Stomach smooth muscle (tissue), 2 donors: ENCODE measurements at regions not wholly inside any gene's neighbourhood (a gene's known extent, or its start where the extent isn't known, plus 50 kb on each side); places are given as distances from the start of the nearest gene placed in this dataset.
"Not testable (repeated sequence)": the region's sequence is repeated elsewhere in the genome, so short reads cannot be mapped to it uniquely, and the experiment has no call there.

Experiments used
- H3K27ac ChIP-seq: one replicate; pipeline ENCODE4 v1.7.0; 2013; ENCODE audit warnings: mild to moderate bottlenecking, low read length, inconsistent platforms
- H3K27me3 ChIP-seq, 2 donors: one replicate each; pipeline ENCODE4 v1.7.0; 2013; ENCODE audit warnings: low read length in 2 of 2; ENCODE audit not compliant: insufficient read depth in 2 of 2, control insufficient read depth in 1 of 2
- H3K36me3 ChIP-seq, 2 donors: one replicate each; pipeline ENCODE4 v1.7.0; 2013; ENCODE audit warnings: low read length in 2 of 2; ENCODE audit not compliant: control insufficient read depth in 2 of 2, insufficient read depth in 2 of 2
- H3K4me1 ChIP-seq: one replicate; pipeline ENCODE4 v1.7.0; 2013; ENCODE audit warnings: low read length; ENCODE audit not compliant: control insufficient read depth, insufficient read depth
- H3K4me3 ChIP-seq, 2 donors: one replicate each; pipeline ENCODE4 v1.7.0; 2013; ENCODE audit warnings: low read length in 2 of 2
- H3K9ac ChIP-seq, 2 donors: one replicate each; pipeline ENCODE4 v1.7.0; 2013; ENCODE audit warnings: low read length in 2 of 2, mild to moderate bottlenecking in 1 of 2
- H3K9me3 ChIP-seq, 2 donors: one replicate each; pipeline ENCODE4 v1.7.0; 2013; ENCODE audit warnings: low read length in 2 of 2; ENCODE audit not compliant: control insufficient read depth in 2 of 2
- donor health status: healthy.
- donor health status: Pancreatic carcinoma.

- Histone ChIP-seq H3K9ac (no peak overlapping the region), H3K4me1 (no peaks in the 10 kb centered on the region), H3K36me3 (no peaks in the 10 kb centered on the region), H3K27me3 (no peaks in the 10 kb centered on the region), H3K4me3 (no peak overlapping the region), H3K9me3 (no peaks in the 10 kb centered on the region), H3K27ac (no peak overlapping the region)
Measured at GRCh38 chrX:1734806-1735205, 119.9 kb downstream of the ASMT start.

- no peaks in the 10 kb centered on the region for H3K9me3 ChIP-seq
- H3K4me3 ChIP-seq = no peak overlapping the region
- H3K36me3 ChIP-seq = no peaks in the 10 kb centered on the region
- no peak overlapping the region for H3K9ac ChIP-seq
- no peak overlapping the region for H3K27ac ChIP-seq
- H3K27me3 ChIP-seq = no peaks in the 10 kb centered on the region
- no peaks in the 10 kb centered on the region for H3K4me1 ChIP-seq
Measured at GRCh38 chrX:1741816-1742394, 127.0 kb downstream of the ASMT start.

GRCh38 chrX:1743105-1743504, 128.2 kb downstream of the ASMT start:
- Histone ChIP-seq H3K4me1 (no peaks in the 10 kb centered on the region), H3K36me3 (no peaks in the 10 kb centered on the region), H3K4me3 (no peak overlapping the region)

GRCh38 chrX:1743663-1744062, 128.8 kb downstream of the ASMT start:
- Histone ChIP-seq H3K27ac (no peak overlapping the region), H3K9ac (no peak overlapping the region), H3K27me3 (no peaks in the 10 kb centered on the region), H3K9me3 (peaks cover 3% of the 10 kb centered on the region in 2 donors), H3K4me3 (no peak overlapping the region), H3K4me1 (no peaks in the 10 kb centered on the region), H3K36me3 (no peaks in the 10 kb centered on the region)

More at GRCh38 chrX:1743105-1743504, 128.2 kb downstream of the ASMT start:
- Histone ChIP-seq H3K27me3 (no peaks in the 10 kb centered on the region), H3K9me3 (peaks cover under 1% of the 10 kb centered on the region in 2 donors), H3K9ac (no peak overlapping the region), H3K27ac (no peak overlapping the region)

- H3K9me3 ChIP-seq = peaks cover 9 to 10% of the 10 kb centered on the region in 2 donors
- H3K27ac ChIP-seq = no peak overlapping the region
- no peak overlapping the region for H3K4me3 ChIP-seq
- H3K36me3 ChIP-seq = no peaks in the 10 kb centered on the region
- no peaks in the 10 kb centered on the region for H3K4me1 ChIP-seq
- H3K9ac ChIP-seq = no peak overlapping the region
- H3K27me3 ChIP-seq = no peaks in the 10 kb centered on the region
Measured at GRCh38 chrX:1748408-1748807, 133.5 kb downstream of the ASMT start.

GRCh38 chrX:1749499-1749898, 134.6 kb downstream of the ASMT start:
- H3K4me1 ChIP-seq = no peaks in the 10 kb centered on the region
- no peak overlapping the region for H3K27ac ChIP-seq
- no peak overlapping the region for H3K4me3 ChIP-seq
- H3K9ac ChIP-seq = no peak overlapping the region
- no peaks in the 10 kb centered on the region for H3K27me3 ChIP-seq
- H3K36me3 ChIP-seq = no peaks in the 10 kb centered on the region
- H3K9me3 ChIP-seq = peaks cover 9 to 10% of the 10 kb centered on the region in 2 donors

- Histone ChIP-seq H3K27me3 (no peaks in the 10 kb centered on the region), H3K27ac (no peak overlapping the region), H3K36me3 (no peaks in the 10 kb centered on the region), H3K4me3 (no peak overlapping the region), H3K4me1 (no peaks in the 10 kb centered on the region), H3K9me3 (peaks cover 9 to 10% of the 10 kb centered on the region in 2 donors), H3K9ac (no peak overlapping the region)
Measured at GRCh38 chrX:1750267-1750666, 135.4 kb downstream of the ASMT start.

- no peak overlapping the region for H3K9ac ChIP-seq
Measured at GRCh38 chrX:1751781-1752180, 136.9 kb downstream of the ASMT start.

GRCh38 chrX:1752799-1753198, 137.9 kb downstream of the ASMT start:
- not testable (repeated sequence) for H3K27ac ChIP-seq, H3K27me3 ChIP-seq, H3K9ac ChIP-seq, H3K36me3 ChIP-seq, H3K4me1 ChIP-seq, H3K4me3 ChIP-seq
- H3K9me3 ChIP-seq = peaks cover 9 to 12% of the 10 kb centered on the region in 2 donors

More at GRCh38 chrX:1751781-1752180, 136.9 kb downstream of the ASMT start:
- H3K4me3 ChIP-seq = no peak overlapping the region
- H3K27me3 ChIP-seq = no peaks in the 10 kb centered on the region
- peaks cover 9 to 10% of the 10 kb centered on the region in 2 donors for H3K9me3 ChIP-seq
- H3K27ac ChIP-seq = no peak overlapping the region
- no peaks in the 10 kb centered on the region for H3K36me3 ChIP-seq
- H3K4me1 ChIP-seq = no peaks in the 10 kb centered on the region

GRCh38 chrX:1754077-1754476, 139.2 kb downstream of the ASMT start:
- Histone ChIP-seq H3K4me3 (no peak overlapping the region), H3K27me3 (no peaks in the 10 kb centered on the region), H3K9me3 (peaks cover 6 to 15% of the 10 kb centered on the region in 2 donors), H3K9ac (no peak overlapping the region), H3K27ac (no peak overlapping the region), H3K36me3 (no peaks in the 10 kb centered on the region), H3K4me1 (no peaks in the 10 kb centered on the region)

- no peak overlapping the region for H3K4me3 ChIP-seq
- H3K9me3 ChIP-seq = peaks cover 3 to 8% of the 10 kb centered on the region in 2 donors
- no peak overlapping the region for H3K27ac ChIP-seq
- H3K9ac ChIP-seq = no peak overlapping the region
- no peaks in the 10 kb centered on the region for H3K36me3 ChIP-seq
- H3K4me1 ChIP-seq = no peaks in the 10 kb centered on the region
- no peaks in the 10 kb centered on the region for H3K27me3 ChIP-seq
Measured at GRCh38 chrX:1763294-1763693, 148.4 kb downstream of the ASMT start.
